Ishikawa (cell line): ENCODE measurements at regions not wholly inside any gene's neighbourhood (a gene's known extent, or its start where the extent isn't known, plus 50 kb on each side); places are given as distances from the start of the nearest gene placed in this dataset.

Source experiments
- CEBPB ChIP-seq: IDR thresholded peaks from 2 replicates; pipeline ENCODE4 v1.6.1; 2012
- EP300 ChIP-seq: IDR thresholded peaks from 2 replicates; pipeline ENCODE4 v1.6.1; 2012; ENCODE audit warnings: borderline replicate concordance
- MAX ChIP-seq: IDR thresholded peaks from 2 replicates; pipeline ENCODE4 v1.6.1; 2012
- TAF1 ChIP-seq: IDR thresholded peaks from 2 replicates; pipeline ENCODE4 v1.6.1; 2012; ENCODE audit warnings: low read depth, mild to moderate bottlenecking
- YY1 ChIP-seq: IDR thresholded peaks from 2 replicates; pipeline ENCODE4 v1.6.1; 2012; ENCODE audit warnings: low read depth
- TF ChIP-seq, protein P1 (sequence below): IDR thresholded peaks from 2 replicates; pipeline ENCODE4 v1.6.1; 2012; ENCODE audit warnings: low read depth, mild to moderate bottlenecking

DNA sequence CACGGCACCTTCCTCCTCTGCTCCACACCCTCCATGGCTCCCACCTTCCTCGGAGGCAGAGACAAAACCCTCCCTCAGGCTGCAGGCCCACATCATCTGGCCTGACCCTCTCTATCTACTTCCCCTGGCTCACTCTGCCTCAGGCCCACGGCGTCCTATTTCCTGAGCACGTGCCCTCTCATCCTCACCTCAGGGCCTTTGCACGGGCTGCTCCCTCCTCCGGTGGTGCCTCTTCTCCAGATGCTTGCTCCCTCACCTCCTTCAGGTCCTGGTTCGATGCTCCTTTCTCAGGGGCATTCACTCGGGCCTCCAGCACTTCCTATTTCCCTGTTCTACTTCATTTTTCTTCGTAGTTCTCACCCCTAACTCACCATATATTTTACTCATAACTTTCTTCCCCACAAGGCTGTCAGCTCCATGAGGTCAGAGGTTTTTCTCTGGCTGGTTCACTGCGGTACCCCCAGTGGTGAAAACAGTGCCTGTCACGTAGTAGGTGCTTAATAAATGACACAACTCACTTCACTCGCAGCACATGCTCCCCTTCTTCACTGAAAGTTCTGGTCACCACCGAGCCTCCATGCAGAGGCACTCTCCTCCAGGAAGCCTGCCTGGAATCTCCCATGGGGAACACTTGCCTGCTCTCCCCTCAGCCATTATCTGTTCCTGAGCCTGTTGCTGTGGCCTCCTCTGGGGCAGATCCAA is 130.7 kb downstream of the WNT7A start:
- TF ChIP-seq EP300 (no peak), YY1 (no peak), TAF1 (no peak), MAX (no peak), CEBPB (no peak)
- TF ChIP-seq, protein P1, sequence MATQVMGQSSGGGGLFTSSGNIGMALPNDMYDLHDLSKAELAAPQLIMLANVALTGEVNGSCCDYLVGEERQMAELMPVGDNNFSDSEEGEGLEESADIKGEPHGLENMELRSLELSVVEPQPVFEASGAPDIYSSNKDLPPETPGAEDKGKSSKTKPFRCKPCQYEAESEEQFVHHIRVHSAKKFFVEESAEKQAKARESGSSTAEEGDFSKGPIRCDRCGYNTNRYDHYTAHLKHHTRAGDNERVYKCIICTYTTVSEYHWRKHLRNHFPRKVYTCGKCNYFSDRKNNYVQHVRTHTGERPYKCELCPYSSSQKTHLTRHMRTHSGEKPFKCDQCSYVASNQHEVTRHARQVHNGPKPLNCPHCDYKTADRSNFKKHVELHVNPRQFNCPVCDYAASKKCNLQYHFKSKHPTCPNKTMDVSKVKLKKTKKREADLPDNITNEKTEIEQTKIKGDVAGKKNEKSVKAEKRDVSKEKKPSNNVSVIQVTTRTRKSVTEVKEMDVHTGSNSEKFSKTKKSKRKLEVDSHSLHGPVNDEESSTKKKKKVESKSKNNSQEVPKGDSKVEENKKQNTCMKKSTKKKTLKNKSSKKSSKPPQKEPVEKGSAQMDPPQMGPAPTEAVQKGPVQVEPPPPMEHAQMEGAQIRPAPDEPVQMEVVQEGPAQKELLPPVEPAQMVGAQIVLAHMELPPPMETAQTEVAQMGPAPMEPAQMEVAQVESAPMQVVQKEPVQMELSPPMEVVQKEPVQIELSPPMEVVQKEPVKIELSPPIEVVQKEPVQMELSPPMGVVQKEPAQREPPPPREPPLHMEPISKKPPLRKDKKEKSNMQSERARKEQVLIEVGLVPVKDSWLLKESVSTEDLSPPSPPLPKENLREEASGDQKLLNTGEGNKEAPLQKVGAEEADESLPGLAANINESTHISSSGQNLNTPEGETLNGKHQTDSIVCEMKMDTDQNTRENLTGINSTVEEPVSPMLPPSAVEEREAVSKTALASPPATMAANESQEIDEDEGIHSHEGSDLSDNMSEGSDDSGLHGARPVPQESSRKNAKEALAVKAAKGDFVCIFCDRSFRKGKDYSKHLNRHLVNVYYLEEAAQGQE = no peak
